ENCODE measurements at regions not wholly inside any gene's neighbourhood (a gene's known extent, or its start where the extent isn't known, plus 50 kb on each side); places are given as distances from the start of the nearest gene placed in this dataset.

DNA sequence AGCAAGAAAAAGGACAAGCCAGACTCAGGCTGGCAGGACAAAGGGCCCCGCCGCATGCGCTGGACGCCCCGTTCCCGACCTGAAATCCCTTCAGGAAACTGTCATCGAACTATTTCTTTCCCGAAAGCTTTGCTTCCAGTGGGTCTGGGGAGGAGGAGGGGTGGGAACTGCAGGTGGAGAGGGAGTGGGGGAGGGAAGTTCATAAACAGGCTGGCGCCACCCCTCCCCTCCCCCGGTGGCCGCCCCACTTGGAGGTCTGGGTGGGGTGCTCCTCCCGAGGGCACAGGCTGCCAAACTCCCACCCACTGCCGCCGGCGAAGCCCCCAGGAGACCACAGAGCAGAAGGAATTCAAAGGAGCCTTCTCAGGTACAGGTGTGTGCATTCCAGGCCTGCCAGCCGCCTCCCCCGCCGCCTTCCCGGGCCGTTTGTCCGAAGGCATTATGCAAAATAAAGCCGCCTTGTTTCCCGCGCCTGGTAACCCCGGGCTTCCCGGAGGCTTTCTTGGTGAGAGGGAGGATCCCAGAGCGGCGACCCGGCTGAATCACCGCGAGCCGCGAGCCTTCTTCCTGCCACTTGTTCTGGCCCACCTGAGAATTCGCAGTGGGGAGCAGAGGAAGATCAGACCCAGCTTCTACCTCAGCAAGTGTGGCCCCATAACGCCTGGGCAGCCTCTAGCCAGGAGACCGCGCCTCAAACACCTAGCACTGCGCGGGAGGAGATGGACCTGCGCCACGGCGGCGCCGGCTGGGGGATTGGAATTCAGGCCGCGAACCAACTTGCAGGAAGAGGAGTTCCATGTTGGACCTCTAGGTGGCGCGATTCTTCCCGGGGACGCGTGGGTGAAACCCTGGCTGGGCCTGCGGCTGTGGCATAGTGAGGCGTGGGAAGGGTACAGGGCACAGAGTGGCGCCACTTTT is 101.9 kb downstream of the FOXI3 start:
- peak; percentile 62 to 75 for DNase-seq (ENCODE audit: low spot score in 2 of 2)
- Histone ChIP-seq H3K9me3 (no peaks in the 10 kb centered on the region), H3K4me3 (peak overlapping the region; percentile 9 to 62 (median 49)), H3K27me3 (peaks cover 0 to 6% of the 10 kb centered on the region in 2 donors), H3K27ac (peak overlapping the region; percentile 45 to 68), H3K36me3 (no peaks in the 10 kb centered on the region), H3K4me1 (no peaks in the 10 kb centered on the region)
- intact Hi-C loops (cut with DNase I; ENCODE audit: low total_unique reads): no loop called here
- TF ChIP-seq POLR2A (IDR thresholded peaks at IDR 0.05) (no peak), POLR2AphosphoS5 (IDR thresholded peaks at IDR 0.05) (no peak)
- TF ChIP-seq, protein P1, sequence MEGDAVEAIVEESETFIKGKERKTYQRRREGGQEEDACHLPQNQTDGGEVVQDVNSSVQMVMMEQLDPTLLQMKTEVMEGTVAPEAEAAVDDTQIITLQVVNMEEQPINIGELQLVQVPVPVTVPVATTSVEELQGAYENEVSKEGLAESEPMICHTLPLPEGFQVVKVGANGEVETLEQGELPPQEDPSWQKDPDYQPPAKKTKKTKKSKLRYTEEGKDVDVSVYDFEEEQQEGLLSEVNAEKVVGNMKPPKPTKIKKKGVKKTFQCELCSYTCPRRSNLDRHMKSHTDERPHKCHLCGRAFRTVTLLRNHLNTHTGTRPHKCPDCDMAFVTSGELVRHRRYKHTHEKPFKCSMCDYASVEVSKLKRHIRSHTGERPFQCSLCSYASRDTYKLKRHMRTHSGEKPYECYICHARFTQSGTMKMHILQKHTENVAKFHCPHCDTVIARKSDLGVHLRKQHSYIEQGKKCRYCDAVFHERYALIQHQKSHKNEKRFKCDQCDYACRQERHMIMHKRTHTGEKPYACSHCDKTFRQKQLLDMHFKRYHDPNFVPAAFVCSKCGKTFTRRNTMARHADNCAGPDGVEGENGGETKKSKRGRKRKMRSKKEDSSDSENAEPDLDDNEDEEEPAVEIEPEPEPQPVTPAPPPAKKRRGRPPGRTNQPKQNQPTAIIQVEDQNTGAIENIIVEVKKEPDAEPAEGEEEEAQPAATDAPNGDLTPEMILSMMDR (IDR thresholded peaks at IDR 0.05): peak; percentile 15 to 58 (median 53)

DNA sequence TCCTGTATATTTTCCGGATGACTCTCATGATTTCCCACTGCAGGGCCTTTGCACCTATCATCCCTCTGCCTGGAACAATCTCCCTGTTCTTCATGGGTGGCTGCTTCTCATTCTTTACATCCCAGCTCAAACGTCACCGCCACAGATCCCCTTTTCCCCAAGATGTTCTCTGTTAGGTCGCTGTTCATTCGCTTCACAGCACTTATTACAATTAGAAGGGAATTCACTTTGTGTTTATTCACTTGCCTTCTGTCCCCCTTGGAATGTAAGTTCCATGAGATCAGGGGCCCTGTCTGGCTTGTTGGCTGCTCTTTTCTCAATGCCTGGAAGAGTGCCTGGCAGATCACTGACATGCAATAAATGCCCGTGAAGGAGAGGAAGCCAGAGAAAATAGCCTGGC is 106.7 kb downstream of the FOXI3 start:
- no peaks in the 10 kb centered on the region for H3K36me3 ChIP-seq
- no peaks in the 10 kb centered on the region for H3K9me3 ChIP-seq
- TF ChIP-seq, protein P1 (IDR thresholded peaks at IDR 0.05): no peak
- intact Hi-C loops (cut with DNase I; ENCODE audit: low total_unique reads): no loop called here
- no peak for DNase-seq (ENCODE audit: low spot score in 2 of 2)
- no peak overlapping the region for H3K4me3 ChIP-seq
- no peaks in the 10 kb centered on the region for H3K4me1 ChIP-seq
- peaks cover 0 to 3% of the 10 kb centered on the region in 2 donors for H3K27me3 ChIP-seq
- H3K27ac ChIP-seq: no peak overlapping the region

- H3K36me3 ChIP-seq: no peaks in the 10 kb centered on the region
- intact Hi-C loops (cut with DNase I; ENCODE audit: low total_unique reads): no loop called here
- H3K9me3 ChIP-seq: no peaks in the 10 kb centered on the region
- H3K27me3 ChIP-seq: no peaks in the 10 kb centered on the region
- H3K27ac ChIP-seq: no peak overlapping the region
- no peak for DNase-seq (ENCODE audit: low spot score in 2 of 2)
- H3K4me1 ChIP-seq: no peaks in the 10 kb centered on the region
- H3K4me3 ChIP-seq: no peak overlapping the region
- TF ChIP-seq, protein P1 (IDR thresholded peaks at IDR 0.05): no peak
- TF ChIP-seq POLR2A (IDR thresholded peaks at IDR 0.05) (no peak), POLR2AphosphoS5 (IDR thresholded peaks at IDR 0.05) (no peak)
Measured at GRCh38 chr2:88342749-88343148, 109.7 kb downstream of the FOXI3 start.

DNA sequence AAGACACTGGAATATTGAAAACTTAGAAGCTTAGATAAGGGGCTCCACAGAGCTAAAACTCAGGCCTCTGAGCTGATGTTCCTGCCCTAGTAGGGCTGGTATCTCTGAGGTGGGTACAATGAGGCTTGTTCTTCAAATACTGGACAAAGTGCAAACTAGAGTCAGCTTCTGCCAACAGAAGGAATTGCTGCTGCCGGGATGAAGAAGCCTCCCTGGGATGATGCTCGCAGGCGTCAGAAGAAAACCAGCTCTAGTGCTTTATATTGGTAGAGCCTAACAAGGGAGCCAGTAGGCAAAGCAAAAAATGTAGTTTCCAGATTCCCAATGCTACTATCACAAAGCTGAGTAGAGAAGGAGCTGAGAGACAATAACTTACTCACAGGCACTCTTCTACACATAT is 118.1 kb downstream of the FOXI3 start:
- Histone ChIP-seq H3K36me3 (no peaks in the 10 kb centered on the region), H3K27ac (no peak overlapping the region), H3K4me1 (no peaks in the 10 kb centered on the region), H3K27me3 (no peaks in the 10 kb centered on the region), H3K9me3 (no peaks in the 10 kb centered on the region), H3K4me3 (no peak overlapping the region)
- TF ChIP-seq POLR2AphosphoS5 (IDR thresholded peaks at IDR 0.05): no peak
- no peak for TF ChIP-seq POLR2A (IDR thresholded peaks at IDR 0.05)
- TF ChIP-seq, protein P1 (IDR thresholded peaks at IDR 0.05): no peak
- no peak for DNase-seq (ENCODE audit: low spot score in 2 of 2)
- intact Hi-C loops (cut with DNase I; ENCODE audit: low total_unique reads): no loop called here

- Histone ChIP-seq H3K9me3 (no peaks in the 10 kb centered on the region), H3K4me3 (no peak overlapping the region), H3K36me3 (no peaks in the 10 kb centered on the region), H3K27me3 (no peaks in the 10 kb centered on the region), H3K4me1 (no peaks in the 10 kb centered on the region), H3K27ac (no peak overlapping the region)
- intact Hi-C loops (cut with DNase I; ENCODE audit: low total_unique reads): no loop called here
- DNase-seq (ENCODE audit: low spot score in 2 of 2): no peak
- TF ChIP-seq, protein P1 (IDR thresholded peaks at IDR 0.05): no peak
- TF ChIP-seq POLR2AphosphoS5 (IDR thresholded peaks at IDR 0.05): no peak
- TF ChIP-seq POLR2A (IDR thresholded peaks at IDR 0.05): no peak
Measured at GRCh38 chr2:88331239-88331638, 121.3 kb downstream of the FOXI3 start.

All from breast epithelium (tissue), 4 donors.